Lung (tissue), 11 donors: ENCODE measurements at regions not wholly inside any gene's neighbourhood (a gene's known extent, or its start where the extent isn't known, plus 50 kb on each side); places are given as distances from the start of the nearest gene placed in this dataset.
A peak's percentile ranks its signal among the peaks of the same experiment; 100 is the strongest.

Experiments
- ATAC-seq: fragments of 200-7000 bp; cut with Tn5 transposase; one replicate; pipeline ENCODE4 v1.9.1; 2020; ENCODE audit warnings: moderate number of reproducible peaks; ENCODE audit not compliant: insufficient read depth, low FRiP score
- DNase-seq, 3 donors: peaks; one replicate each; pipeline ENCODE4 v3.0.0-alpha.2; 2013 to 2017
- H3K27ac ChIP-seq, 2 donors: one replicate each; pipeline ENCODE4 v1.5.1; 2013; ENCODE audit warnings: mild to moderate bottlenecking in 2 of 2, moderate library complexity in 2 of 2, control low read depth in 1 of 2, inconsistent platforms in 1 of 2, low read depth in 1 of 2, low read length in 1 of 2
- H3K27me3 ChIP-seq, 3 donors: one replicate each; pipeline ENCODE4 v1.5.1; 2013; ENCODE audit warnings: low read length in 2 of 3; ENCODE audit not compliant: control insufficient read depth in 3 of 3, insufficient read depth in 3 of 3
- H3K36me3 ChIP-seq, 4 donors: one replicate each; pipeline ENCODE4 v1.5.1; 2013; ENCODE audit warnings: low read length in 4 of 4, mild to moderate bottlenecking in 1 of 4, moderate library complexity in 1 of 4; ENCODE audit not compliant: control insufficient read depth in 4 of 4, insufficient read depth in 4 of 4
- H3K4me1 ChIP-seq, 5 donors: one replicate each; pipeline ENCODE4 v1.5.1; 2013; ENCODE audit warnings: low read length in 5 of 5, mild to moderate bottlenecking in 2 of 5, moderate library complexity in 1 of 5; ENCODE audit not compliant: control insufficient read depth in 5 of 5, insufficient read depth in 5 of 5
- H3K4me3 ChIP-seq: one replicate; pipeline ENCODE4 v1.5.1; 2013; ENCODE audit warnings: mild to moderate bottlenecking, control low read depth, moderate library complexity
- H3K9ac ChIP-seq, 2 donors: one replicate each; pipeline ENCODE4 v1.5.1; 2013; ENCODE audit warnings: low read length in 2 of 2, control low read depth in 1 of 2; ENCODE audit not compliant: insufficient read depth in 1 of 2
- H3K9me3 ChIP-seq, 4 donors: one replicate each; pipeline ENCODE4 v1.5.1; 2013; ENCODE audit warnings: low read length in 3 of 4, mild to moderate bottlenecking in 1 of 4, moderate library complexity in 1 of 4; ENCODE audit not compliant: control insufficient read depth in 4 of 4, insufficient read depth in 3 of 4
- WGBS, 2 donors: extraction: QIAGEN DNeasy Blood & Tissue Kit; methylation state at CpG; one replicate each; pipeline ENCODE4 v1.1.7; 2013; 5-methylcytosine and 5-hydroxymethylcytosine counted together
- TF ChIP-seq, protein P1 (sequence below): IDR thresholded peaks from 2 replicates; pipeline ENCODE4 v1.5.1; 2012; ENCODE audit warnings: mild to moderate bottlenecking; ENCODE audit errors: control extremely low read depth, extremely low read depth
- donor health status: control.
- donor health status: control.
- donor health status: Bipolar disorder and iron deficiency.
- donor health status: healthy.
- donor health status: DM: yes; HTN: yes; CAD: no.

DNA sequence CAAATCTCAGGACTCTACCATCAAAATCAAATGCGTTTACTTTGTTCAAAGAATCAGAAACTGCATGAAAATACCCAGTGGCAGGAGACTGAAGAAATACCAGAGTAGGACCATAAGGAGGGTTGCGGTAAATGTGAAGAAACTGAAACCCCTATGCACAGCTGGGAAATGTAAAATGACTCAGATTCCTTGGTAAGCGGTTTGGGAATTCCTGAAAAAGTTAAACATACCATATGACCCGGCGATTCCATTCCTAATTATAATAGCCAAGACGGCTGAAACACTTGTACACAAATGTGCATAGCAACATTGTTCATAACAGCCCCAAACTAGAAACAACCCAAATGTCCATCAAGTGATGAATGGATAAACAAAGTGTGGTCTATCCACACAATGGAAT, 114.1 kb upstream of the GRAMD1B start:
- Histone ChIP-seq H3K9me3 (no peaks in the 10 kb centered on the region), H3K4me3 (no peak overlapping the region), H3K9ac (no peak overlapping the region), H3K27ac (peak overlapping the region in 1 of 2 donors; percentile 63), H3K27me3 (peaks cover 0 to 5% (median 2%) of the 10 kb centered on the region in 3 donors), H3K4me1 (peaks cover 0 to 5% (median 0%) of the 10 kb centered on the region in 5 donors), H3K36me3 (no peaks in the 10 kb centered on the region)
- ATAC-seq: no peak
- 91 to 92% methylated on average over 6 of the region's 6 CpGs for WGBS, 2 donors
- DNase-seq: no peak
- TF ChIP-seq, protein P1, sequence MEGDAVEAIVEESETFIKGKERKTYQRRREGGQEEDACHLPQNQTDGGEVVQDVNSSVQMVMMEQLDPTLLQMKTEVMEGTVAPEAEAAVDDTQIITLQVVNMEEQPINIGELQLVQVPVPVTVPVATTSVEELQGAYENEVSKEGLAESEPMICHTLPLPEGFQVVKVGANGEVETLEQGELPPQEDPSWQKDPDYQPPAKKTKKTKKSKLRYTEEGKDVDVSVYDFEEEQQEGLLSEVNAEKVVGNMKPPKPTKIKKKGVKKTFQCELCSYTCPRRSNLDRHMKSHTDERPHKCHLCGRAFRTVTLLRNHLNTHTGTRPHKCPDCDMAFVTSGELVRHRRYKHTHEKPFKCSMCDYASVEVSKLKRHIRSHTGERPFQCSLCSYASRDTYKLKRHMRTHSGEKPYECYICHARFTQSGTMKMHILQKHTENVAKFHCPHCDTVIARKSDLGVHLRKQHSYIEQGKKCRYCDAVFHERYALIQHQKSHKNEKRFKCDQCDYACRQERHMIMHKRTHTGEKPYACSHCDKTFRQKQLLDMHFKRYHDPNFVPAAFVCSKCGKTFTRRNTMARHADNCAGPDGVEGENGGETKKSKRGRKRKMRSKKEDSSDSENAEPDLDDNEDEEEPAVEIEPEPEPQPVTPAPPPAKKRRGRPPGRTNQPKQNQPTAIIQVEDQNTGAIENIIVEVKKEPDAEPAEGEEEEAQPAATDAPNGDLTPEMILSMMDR: no peak

DNA sequence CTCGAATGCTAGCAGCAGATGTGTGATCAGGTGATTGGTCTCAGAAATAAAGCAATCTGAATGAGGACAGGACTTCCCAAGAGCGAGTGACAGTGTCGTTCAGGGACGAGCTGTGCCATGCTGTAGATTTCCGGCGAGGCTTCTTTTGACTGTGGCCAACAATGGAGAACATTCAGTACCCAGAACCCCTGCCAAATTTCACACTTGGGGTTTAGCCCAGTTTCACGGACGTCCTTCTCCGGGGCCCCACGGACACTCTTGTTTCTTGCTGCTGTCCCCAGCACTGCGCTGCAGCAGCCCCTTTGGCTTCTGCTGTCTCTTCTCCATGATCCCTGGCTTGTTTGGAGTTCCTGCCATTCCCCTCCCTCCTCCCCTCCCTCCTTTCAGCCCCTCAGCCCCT, 115.1 kb upstream of the GRAMD1B start:
- Histone ChIP-seq H3K27me3 (peaks cover 0 to 5% (median 0%) of the 10 kb centered on the region in 3 donors), H3K9ac (no peak overlapping the region), H3K4me1 (peaks cover 0 to 5% (median 0%) of the 10 kb centered on the region in 5 donors), H3K27ac (peak overlapping the region in 1 of 2 donors; percentile 63), H3K4me3 (no peak overlapping the region), H3K9me3 (no peaks in the 10 kb centered on the region), H3K36me3 (no peaks in the 10 kb centered on the region)
- TF ChIP-seq, protein P1: no peak
- 68 to 72% methylated on average over 11 of the region's 11 CpGs for WGBS, 2 donors
- peak in 2 of 3 donors; percentile 22 to 39 for DNase-seq
- no peak for ATAC-seq

DNA sequence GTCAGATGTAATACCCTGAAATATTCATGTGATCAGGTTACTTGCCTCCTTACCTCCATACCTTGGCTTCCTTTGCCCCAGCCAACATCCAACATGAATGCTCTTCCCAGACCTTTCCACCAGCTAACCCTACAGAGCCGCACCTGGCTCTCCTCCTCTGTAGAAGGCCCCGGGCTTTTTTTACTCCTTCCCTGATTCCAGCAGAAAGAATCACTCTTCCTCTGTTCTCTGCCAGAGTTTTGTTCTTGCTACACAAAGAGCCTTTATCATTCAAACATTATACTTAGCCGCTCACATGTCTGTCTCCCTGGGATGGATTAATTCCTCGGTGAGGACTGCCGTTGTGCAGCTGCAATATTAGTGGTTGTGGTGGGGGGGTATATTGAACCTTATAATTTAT, 116.8 kb upstream of the GRAMD1B start:
- TF ChIP-seq, protein P1: no peak
- Histone ChIP-seq H3K9ac (no peak overlapping the region), H3K4me1 (peaks cover 0 to 5% (median 0%) of the 10 kb centered on the region in 5 donors), H3K4me3 (no peak overlapping the region), H3K27ac (no peak overlapping the region), H3K36me3 (no peaks in the 10 kb centered on the region), H3K9me3 (no peaks in the 10 kb centered on the region), H3K27me3 (peaks cover 0 to 3% (median 0%) of the 10 kb centered on the region in 3 donors)
- WGBS, 2 donors: 91 to 92% methylated on average over 5 of the region's 5 CpGs
- DNase-seq (no peak), ATAC-seq (no peak)

DNA sequence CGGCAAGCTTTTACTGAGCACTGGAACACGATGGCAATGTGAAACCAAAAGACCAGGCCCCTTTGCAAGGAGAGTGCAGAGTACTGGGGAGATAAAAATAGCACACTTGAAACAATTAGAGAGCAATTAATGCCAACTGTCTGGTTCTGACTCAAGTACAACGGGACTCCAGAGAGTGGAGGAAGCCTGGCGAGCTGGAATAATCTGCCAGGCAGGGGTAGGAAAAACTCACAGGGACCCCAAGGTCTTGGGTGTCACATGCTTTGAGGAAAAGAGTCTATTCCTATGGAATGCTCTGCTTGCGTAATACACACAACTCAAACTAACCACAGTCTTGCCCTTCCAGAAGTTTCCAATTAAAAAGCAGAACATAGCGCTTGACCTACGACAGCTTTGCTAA, 113.0 kb upstream of the CLMP start:
- Histone ChIP-seq H3K9me3 (no peaks in the 10 kb centered on the region), H3K36me3 (no peaks in the 10 kb centered on the region), H3K4me3 (no peak overlapping the region), H3K4me1 (peaks cover 0 to 10% (median 0%) of the 10 kb centered on the region in 5 donors), H3K27ac (peak overlapping the region in 1 of 2 donors; percentile 62), H3K27me3 (peaks cover 0 to 10% (median 0%) of the 10 kb centered on the region in 3 donors), H3K9ac (no peak overlapping the region)
- 46% methylated on average over 7 of the region's 7 CpGs for WGBS, 2 donors
- ATAC-seq (no peak), DNase-seq (peak in 2 of 3 donors; percentile 17 to 47)
- TF ChIP-seq, protein P1: no peak
